ENCODE measurements at regions not wholly inside any gene's neighbourhood (a gene's known extent, or its start where the extent isn't known, plus 50 kb on each side); places are given as distances from the start of the nearest gene placed in this dataset.
"Not testable (repeated sequence)": the region's sequence is repeated elsewhere in the genome, so short reads cannot be mapped to it uniquely, and the experiment has no call there.

DNA sequence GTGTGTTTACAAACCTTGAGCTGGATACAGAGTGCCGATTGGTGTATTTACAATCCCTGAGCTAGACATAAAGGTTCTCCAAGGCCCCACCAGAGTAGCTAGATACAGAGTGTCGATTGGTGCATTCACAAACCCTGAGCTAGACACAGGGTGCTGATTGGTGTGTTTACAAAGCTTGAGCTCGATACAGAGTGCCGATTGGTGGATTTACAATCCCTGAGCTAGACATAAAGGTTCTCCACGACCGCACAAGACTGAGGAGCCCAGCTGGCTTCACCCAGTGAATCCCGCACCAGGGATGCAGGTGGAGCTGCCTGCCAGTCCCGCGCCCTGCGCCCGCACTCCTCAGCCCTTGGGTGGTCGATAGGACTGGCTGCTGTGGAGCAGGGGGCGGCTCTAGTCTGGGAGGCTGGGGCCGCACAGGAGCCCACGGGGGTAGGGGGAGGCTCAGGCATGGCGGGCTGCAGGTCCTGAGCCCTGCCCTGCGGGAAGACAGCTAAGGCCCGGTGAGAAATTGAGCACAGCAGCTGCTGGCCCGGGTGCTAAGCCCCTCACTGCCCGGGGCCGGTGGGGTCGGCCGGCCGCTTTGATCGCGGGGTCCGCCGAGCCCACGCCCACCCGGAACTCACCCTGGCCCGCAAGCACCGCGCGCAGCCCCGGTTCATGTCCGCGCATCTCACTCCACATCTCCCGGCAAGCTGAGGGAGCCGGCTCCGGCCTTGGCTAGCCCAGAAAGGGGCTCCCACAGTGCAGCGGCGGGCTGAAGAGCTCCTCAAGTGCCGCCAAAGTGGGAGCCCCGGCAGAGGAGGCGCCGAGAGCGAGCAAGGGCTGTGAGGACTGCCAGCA is 114.0 kb downstream of the GPX5 start:
- not testable (repeated sequence) for TF ChIP-seq POLR2A, CTCF (IDR thresholded peaks at IDR 0.05)

Data from ovary (tissue), 3 donors.